NCI-H345 (cell line): ENCODE measurements at regions not wholly inside any gene's neighbourhood (a gene's known extent, or its start where the extent isn't known, plus 50 kb on each side); places are given as distances from the start of the nearest gene placed in this dataset.

ENCODE experiments used
- DNase-seq: peaks from one replicate; lab custom pipeline; 2025; lab: John Stamatoyannopoulos, UW

- DNase-seq: no peak
Observed at GRCh38 chr4:130485371-130485770, 1389.4 kb downstream of the C4orf33 start.

- no peak for DNase-seq
Observed at GRCh38 chr4:130486186-130486585, 1390.2 kb downstream of the C4orf33 start.

GRCh38 chr4:130486841-130487240 lies 1390.9 kb downstream of the C4orf33 start:
- no peak for DNase-seq

GRCh38 chr4:130510661-130511060 lies 1414.7 kb downstream of the C4orf33 start:
- DNase-seq: no peak

- DNase-seq: no peak
Observed at GRCh38 chr4:130511776-130512175, 1415.8 kb downstream of the C4orf33 start.

- no peak for DNase-seq
Observed at GRCh38 chr4:130524057-130524456, 1428.1 kb downstream of the C4orf33 start.

GRCh38 chr4:130530505-130530904 lies 1434.6 kb downstream of the C4orf33 start:
- no peak for DNase-seq

GRCh38 chr4:130534651-130535050 lies 1438.7 kb downstream of the C4orf33 start:
- DNase-seq: no peak

- no peak for DNase-seq
Observed at GRCh38 chr4:130542953-130543352, 1447.0 kb downstream of the C4orf33 start.

- no peak for DNase-seq
Observed at GRCh38 chr4:130545171-130545570, 1449.2 kb downstream of the C4orf33 start.

- no peak for DNase-seq
Observed at GRCh38 chr4:130545596-130545995, 1449.6 kb downstream of the C4orf33 start.

- no peak for DNase-seq
Observed at GRCh38 chr4:130559268-130559667, 1463.3 kb downstream of the C4orf33 start.

GRCh38 chr4:130563185-130563888 lies 1467.4 kb downstream of the C4orf33 start:
- DNase-seq: peak; percentile 25

- DNase-seq: no peak
Observed at GRCh38 chr4:130563889-130564418, 1468.0 kb downstream of the C4orf33 start.

- DNase-seq: no peak
Observed at GRCh38 chr4:130568746-130569145, 1472.8 kb downstream of the C4orf33 start.

- DNase-seq: no peak
Observed at GRCh38 chr4:130573742-130574141, 1477.8 kb downstream of the C4orf33 start.

GRCh38 chr4:130574215-130574614 lies 1478.3 kb downstream of the C4orf33 start:
- no peak for DNase-seq

GRCh38 chr4:130576218-130576617 lies 1480.3 kb downstream of the C4orf33 start:
- DNase-seq: no peak

GRCh38 chr4:130591091-130591490 lies 1495.1 kb downstream of the C4orf33 start:
- no peak for DNase-seq

- no peak for DNase-seq
Observed at GRCh38 chr4:130600706-130601105, 1504.8 kb downstream of the C4orf33 start.

GRCh38 chr4:130603043-130603442 lies 1507.1 kb downstream of the C4orf33 start:
- DNase-seq: no peak

- no peak for DNase-seq
Observed at GRCh38 chr4:130608121-130608520, 1512.2 kb downstream of the C4orf33 start.

- no peak for DNase-seq
Observed at GRCh38 chr4:130628531-130628930, 1532.6 kb downstream of the C4orf33 start.
